G401.6 (cell line): ENCODE measurements at regions not wholly inside any gene's neighbourhood (a gene's known extent, or its start where the extent isn't known, plus 50 kb on each side); places are given as distances from the start of the nearest gene placed in this dataset.
"Not testable (repeated sequence)": the region's sequence is repeated elsewhere in the genome, so short reads cannot be mapped to it uniquely, and the experiment has no call there.

Experiments
- FAIRE-seq: peaks from 2 replicates; lab custom pipeline; 2012; peaks lifted over from hg19 to GRCh38; lab: Jason Lieb, UNC

DNA sequence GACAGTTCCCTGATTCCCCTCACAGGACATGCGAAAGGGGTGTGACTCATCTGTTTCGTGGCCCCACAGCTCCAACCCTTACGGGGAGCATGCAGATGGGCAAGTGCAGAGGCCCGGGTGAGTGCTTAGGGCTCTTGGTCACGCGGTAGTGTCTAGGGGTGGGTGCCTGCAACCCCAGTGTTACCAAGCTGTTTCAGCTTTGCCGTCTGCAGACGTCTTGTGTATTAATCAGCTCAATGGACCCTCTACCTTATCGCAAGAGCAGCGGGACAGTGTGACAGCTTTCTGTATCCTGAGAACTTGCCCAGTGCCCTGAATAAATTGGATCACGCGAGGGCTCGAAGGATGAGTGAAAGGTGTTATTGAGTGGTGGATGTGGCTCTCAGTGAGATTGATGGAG is 816.4 kb upstream of the ANO3 start:
- FAIRE-seq: no peak

DNA sequence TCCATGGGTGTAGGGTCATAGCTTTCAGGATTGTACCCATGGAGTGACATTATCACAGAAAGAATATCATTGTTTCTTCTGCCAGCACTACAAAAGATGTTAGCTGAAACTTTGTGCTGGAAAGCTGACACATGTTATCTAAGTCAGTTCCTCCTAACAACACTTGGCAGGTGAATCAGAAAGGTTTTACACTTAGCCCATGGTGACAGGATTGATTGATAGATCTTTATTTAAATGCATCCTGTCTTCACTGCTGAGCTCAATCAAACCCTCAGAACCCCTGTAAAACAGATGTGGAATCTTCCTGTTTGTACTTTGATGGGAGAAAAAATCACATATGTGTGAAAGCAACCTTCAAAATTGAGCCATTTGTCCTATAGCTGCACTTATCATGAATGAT is 811.5 kb upstream of the ANO3 start:
- FAIRE-seq: no peak

DNA sequence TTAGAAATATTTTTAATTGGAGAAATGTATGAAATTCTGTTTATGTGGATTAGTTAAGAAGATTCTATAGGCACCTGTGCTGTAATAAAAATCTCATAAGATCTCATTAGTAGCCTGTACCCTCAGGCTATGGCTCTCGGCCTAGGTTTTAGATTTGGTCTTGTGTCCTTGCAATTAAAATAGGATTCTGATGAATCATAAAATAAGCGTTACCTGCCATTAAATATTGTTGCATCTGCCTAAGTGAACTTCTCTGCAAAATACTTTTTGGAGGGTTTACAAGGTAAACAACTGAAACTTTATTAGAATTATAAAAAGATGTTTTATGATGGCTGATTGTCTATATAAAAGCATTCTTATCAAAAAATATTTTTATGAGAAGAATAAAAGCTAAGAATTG is 804.1 kb upstream of the ANO3 start:
- no peak for FAIRE-seq

DNA sequence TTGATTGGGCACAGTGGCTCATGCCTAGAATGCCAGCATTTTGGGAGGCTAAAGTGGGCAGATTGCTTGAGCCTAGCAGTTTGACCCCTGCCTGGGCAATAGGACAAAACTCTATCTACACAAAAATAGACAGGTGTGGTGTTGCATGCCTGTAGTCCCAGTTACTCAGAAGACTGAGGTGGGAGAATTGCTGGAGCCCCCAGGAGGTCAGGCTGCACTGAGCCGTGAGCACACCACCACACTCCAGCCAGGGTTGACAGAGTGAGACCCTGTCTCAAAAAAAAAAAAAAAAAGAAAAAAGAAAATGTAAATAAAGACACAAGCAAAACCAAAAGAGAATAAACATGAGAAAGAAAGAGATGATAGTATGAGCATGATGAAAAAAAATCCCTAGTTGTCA is 802.4 kb upstream of the ANO3 start:
- FAIRE-seq: no peak

DNA sequence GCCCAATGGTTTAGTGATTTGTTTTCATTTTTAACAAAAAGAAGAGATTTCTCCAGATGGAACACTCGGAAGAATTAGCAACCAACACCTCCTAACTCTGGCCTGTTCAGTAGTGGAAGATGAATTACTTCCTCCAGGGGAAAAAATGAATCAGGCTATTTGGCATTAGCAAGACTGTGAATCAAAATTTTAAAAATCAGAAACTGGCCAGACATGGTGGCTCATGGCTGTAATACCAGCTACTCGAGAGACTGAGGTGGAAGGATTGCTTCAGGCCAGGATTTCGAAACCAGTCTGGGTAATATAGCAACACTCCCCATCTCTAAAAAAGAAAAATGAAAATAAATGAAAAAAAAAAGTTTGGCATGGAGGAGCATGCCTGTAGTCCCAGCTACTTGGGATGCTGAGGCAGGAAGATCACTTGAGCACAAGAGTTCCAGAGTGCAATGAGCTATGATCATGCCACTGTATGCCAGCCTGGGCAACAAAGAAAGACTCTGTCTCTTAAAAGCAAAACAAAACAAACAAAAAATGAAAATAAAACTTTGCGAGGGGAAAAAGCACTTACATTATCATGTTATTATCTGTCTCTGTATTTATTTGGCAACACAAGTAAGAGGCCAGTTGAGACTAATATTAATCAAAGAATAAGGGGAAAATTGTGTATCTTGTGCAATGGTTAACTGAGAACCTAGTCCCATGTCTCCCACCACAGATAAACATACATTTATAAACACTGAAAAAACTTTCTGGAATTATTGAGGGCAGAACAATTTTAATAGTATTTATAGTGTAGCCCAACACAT is 796.3 kb upstream of the ANO3 start:
- no peak for FAIRE-seq

DNA sequence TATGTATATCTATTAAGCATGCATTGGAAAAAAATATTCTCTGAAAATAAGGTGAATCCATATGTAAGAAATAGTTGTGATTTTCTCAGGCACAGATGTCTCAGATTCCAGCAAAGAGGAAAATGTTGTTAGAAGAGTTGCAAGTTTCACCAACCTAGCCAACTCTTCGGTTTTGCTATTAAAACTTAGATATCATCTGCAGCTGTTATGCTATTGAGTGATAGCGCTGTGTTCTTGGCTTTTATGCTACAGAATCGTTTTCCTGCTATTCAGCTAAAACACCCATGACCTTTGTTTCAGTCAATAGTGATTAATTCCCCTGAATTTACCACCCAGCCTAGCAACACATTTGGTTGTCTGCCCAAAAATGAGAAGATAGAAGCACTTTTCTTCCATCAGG is 795.6 kb upstream of the ANO3 start:
- FAIRE-seq: no peak

DNA sequence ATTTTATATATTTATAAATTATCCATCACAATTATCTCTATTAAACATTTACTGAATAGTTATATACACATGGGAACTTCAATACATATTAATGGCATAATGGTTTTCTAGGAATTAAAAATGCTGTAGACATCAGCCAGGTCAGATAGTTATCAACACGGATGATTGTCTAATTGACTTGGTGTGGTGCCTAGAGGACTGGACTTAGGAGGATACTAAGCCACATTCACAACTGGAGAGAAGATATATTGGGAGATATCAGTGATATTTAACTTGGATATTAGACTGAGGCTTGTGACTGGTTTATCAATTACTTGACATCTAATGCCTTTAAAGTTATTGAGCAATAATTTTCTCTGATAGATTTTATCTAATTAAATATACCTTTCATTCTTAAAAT is 794.5 kb upstream of the ANO3 start:
- no peak for FAIRE-seq

DNA sequence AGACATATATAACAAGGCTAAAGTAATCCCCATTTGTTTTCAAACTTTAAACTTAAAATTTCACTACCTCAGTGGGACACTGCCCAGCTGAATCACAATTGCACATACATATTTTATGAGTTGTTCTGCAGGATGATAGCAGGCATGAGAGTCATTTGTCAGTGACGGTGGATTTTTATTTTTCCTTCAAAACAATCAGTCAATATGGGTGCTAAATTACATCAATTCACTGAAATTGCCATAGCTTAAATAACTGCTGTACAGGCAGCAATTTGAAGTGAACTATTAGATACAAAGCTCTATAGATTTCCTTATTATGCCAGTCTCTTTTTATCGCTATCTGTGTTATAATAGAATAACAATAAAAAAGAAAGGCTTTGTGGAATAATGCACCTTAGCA is 784.6 kb upstream of the ANO3 start:
- no peak for FAIRE-seq

DNA sequence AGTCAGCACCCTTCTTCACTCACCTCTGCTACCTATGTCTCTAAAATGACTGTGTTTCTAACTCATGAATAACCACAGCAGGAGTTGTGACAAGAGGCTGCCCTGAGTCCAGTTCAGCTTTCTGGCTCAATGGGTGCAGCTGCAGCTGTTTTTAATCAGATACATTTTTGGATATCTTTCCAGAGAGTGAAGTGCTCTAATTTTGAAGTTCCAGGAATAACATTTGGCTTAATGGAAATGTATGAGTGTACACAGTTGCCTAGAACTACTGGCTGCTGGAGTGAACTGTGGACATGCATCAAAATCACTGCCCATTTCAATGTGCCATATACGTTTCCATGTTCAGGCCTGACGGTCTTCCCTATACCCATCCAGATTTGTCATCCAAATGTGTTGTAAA is 769.5 kb upstream of the ANO3 start:
- no peak for FAIRE-seq

DNA sequence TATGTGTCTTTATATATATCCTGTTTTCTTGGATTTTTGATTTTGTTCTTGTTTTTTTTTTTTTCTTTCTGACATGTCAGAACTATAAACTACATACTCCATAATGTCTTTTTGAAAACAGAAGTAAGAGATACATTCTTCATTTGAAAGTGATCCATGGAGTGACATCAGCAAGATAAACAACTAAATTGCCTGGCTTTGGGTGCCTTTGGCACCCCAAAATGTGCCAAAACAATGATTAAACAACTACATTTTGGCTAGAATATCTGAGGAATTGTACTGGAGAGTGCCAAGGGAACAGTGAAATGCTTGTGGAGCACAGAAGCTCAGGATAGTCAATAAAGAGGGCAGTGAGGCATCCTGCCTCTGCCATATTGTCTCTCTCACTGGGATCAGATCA is 766.1 kb upstream of the ANO3 start:
- no peak for FAIRE-seq

DNA sequence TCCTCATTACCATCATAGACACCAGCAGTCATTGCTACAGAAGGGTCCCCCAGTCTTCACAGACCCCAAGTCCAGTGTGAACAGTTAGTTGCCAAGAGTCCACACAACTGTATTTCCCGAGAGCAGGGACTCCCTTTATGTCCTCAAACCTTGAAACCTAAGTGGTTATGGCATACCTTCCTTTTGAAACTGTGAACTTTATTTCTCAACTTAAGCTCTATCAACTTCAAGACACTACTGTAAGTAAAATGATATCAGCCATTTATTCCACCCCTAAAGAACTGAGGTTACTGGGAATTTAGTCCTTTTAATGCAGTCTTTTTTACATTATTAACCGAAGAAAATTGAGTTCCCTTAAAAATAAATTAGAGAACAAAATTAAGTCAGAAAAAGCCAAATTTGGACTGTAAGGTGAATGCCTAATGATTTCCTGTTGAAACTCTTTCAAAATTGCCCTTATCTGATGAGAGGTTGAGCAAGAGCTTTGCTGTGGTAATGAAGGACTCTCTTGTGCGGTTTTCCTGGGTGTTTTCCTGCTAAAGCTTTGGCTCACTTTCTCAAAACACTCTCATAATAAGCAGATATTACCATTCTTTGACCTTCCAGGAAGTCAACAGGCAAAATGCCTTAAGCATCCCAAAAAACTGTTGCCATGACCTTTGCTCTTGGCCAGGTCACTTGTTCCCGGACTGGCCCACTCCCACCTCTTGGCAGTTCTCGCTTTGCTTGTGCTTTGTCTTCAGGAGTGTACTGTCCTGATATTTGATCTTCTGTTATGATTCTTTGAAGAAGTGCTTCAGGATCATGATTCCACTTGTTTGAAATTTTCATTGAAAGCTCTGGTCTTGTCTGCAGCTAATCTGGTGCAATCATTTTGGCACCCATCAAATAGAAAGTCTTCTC is 765.4 kb upstream of the ANO3 start:
- FAIRE-seq: no peak

DNA sequence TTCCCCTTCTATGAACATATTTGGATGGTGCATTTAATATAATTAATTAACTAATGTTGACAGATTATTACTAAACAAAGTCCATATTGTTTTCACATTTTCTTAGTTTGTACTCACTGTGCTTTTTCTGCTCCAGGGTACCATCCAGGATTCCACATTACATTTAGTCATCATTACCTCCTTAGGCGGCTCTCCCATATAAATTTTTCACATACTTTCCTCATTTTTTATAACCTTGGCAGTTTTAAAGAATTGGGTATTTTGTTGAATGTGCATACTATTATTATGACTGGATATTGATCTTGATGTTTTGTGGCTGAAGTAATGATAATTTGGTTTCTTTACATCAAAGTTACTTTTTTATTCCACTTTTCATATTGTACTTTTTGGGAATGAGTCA is 755.6 kb upstream of the ANO3 start:
- no peak for FAIRE-seq

DNA sequence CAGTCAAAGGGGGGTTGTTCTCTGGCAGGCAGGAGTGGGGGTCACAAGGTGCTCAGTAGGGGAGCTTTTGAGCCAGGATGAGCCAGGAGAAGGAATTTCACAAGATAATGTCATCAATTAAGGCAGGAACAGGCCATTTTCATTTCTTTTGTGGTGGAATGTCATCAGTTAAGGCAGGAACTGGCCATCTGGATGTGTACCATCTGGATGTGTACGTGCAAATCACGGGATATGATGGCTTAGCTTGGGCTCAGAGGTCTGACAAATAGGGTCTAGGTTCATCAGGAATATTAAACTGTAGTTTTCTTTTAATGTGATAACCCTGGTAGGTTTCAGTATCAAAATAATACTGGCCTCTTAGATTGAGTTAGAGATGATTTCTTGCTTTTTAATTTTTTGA is 752.4 kb upstream of the ANO3 start:
- FAIRE-seq: not testable (repeated sequence)

DNA sequence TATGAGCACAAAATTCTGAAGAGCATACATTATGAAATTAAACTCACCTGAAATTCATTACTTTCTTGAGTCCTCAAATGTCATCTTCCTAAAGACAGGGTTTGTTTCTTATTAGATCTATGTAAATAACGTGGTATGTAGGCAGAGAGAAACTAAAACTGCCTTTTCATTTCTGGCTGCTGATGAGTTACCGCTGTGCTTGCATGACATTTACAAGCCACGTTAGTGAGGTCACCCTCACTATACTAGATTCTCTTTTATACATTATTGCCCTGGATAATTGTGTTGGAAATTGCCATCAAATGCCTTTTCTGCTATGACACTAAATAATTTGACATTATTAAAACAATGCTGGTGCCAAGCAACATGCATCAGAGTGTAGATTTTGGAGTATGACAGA is 748.3 kb upstream of the ANO3 start:
- no peak for FAIRE-seq

DNA sequence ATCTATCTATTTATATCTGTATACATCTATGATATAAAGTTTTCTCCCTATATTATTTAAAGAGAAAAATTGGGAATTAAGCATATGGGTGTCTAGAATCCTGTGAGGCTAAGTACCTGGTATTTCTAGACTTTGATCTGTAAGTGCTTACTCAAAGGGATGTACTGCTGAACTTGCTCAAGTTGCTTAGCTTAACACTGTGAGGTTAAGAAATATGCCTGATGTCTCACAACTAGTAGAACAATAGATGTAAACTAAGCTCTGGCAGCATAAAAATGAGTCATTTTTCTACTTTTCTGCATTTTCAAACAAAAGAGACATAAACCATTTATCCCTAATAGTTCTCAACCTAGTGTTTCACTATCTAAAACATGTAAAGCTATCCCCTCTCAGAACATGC is 744.4 kb upstream of the ANO3 start:
- FAIRE-seq: no peak

DNA sequence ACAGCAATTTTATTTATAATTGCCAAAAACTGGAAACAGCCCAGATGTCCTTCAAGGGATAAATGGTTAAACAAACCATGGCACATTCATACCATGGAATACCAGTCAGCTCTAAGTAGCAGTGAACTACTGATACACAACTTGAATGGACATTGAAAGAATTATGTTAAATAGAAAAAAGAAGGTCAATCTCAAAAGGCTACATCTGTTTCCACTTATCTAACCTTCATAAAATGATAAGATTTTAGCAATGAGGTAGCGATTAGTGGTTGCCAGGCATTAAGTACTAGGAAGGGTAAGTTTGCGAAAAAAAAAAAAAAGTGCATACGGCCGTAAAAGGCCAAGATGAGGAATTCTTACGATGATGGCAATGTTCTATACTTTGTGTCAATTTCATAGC is 738.7 kb upstream of the ANO3 start:
- FAIRE-seq: no peak

DNA sequence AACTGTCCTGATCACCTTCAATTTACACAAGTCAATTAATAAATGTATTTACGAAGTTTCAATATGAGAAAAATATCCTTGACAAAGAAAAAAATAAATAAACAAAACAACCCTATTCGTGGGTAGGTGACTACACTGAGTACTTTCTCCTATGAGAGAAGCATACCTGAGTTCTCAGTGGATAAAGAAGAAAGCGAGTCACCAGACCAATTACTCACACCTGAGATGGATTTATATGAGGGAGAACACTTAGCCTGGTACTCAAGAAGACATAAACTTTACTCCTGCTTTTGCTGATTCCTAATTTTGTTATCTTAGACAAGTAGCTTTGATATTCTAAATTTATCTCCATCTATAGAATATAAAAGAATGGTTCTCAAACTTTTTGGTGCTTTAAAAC is 735.2 kb upstream of the ANO3 start:
- FAIRE-seq: no peak

DNA sequence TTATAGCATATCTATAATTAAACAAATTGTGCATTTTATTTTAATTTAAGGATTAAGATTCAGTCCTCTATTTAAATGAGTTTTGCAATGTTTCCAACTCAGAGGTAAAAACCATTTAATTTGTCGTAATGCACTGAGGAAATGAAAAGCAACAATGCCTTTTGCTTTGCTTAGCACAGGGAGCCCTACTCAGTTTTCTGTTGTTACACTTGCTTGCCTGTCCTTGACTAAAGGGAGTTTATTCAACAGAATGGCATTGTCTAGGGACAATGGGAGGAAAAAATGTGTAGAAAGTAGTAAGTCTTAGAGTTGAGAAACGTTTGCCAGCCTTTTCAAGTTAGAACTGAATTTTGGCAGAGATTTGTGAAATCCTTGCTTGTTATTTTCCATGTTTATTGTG is 734.2 kb upstream of the ANO3 start:
- no peak for FAIRE-seq

DNA sequence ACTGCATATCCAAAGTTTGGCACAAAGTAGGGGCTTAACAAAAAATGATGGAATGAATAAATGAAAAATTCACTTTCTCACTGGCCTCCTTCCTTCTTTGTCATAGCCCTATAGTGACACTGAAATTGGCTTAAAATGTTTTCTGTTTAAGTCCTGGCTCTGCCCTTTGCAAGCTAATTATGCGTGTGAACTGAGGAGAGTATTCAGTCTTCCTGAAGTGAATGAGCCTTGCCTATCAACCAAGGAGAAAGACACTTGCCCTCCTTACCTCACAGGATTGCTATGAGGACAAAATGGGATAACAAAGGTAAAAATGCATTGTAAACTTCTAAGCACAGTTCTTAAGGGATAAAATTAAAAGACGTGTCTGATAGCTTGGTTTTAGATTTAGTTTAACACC is 729.8 kb upstream of the ANO3 start:
- no peak for FAIRE-seq

DNA sequence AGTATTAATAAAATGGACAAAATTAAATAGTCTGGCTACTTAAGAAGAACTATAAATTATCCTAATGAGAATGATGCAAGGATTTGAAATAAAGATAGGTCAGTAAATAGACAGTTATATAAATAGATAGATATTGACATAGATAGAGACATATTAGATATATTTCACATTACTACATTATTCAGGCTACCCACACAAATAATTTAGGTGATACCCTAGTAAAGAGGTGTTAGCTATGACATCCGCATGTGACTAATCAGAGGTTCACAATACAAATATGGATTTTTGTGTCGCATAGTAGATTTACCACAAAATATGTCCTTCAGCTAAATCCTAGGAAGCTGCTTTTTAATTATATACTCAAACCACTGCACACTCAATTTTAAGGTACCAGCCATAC is 729.0 kb upstream of the ANO3 start:
- FAIRE-seq: no peak

DNA sequence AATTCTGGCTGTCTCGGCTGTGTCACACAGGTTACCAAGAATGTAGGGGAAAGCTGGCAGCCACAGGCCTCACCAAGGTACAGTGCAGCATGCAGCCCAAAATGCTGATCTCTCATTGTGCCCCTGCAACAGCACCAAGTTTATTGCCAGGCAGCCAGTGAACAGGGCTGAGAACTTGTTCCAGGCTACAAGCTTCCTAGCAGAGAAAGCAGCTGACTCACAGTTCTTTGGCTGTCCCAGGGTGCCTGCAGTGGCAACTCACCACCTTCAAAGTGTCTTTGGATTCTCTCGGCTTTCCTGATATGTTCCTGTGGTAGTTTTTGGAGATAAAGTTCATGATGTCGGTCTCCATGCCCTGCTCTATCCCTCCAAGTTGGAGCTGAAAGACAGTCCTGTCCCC is 719.1 kb upstream of the ANO3 start:
- no peak for FAIRE-seq

DNA sequence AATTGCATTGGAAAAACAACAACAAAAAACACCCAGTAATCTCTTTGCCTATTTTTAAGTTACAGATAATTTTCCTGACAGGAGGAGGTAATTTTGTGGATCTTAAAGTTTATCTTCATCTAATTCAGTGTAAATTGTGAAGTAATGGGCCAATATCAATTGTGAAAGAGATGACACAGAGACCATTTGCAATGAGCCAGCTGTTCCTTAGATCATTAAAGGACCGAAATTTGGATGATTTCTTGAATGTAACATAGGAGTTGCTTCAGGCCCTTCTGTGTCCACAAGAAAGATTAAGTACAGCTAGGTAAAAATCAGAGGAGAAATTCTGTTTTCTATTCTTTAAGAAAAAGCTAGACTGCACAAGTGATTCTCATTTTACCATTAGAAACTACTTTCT is 718.5 kb upstream of the ANO3 start:
- FAIRE-seq: no peak

DNA sequence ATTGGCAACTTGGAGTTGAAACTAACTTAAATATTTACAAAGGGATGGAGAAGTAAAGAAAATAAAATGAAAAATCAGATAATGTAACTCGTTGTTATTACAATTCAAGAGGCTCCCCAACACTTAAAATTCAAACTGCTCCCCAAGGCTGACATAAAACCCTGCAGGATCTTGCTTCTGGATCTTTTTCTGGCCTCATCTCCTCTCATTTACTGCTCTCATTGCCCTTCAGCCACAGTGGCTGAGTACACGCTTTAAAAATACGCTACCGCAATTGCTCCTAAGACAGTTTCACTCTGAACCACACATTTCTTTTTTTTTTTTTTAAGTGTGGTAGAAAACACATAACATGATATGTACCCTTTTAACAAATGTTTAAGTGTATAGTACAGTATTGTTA is 718.1 kb upstream of the ANO3 start:
- no peak for FAIRE-seq

DNA sequence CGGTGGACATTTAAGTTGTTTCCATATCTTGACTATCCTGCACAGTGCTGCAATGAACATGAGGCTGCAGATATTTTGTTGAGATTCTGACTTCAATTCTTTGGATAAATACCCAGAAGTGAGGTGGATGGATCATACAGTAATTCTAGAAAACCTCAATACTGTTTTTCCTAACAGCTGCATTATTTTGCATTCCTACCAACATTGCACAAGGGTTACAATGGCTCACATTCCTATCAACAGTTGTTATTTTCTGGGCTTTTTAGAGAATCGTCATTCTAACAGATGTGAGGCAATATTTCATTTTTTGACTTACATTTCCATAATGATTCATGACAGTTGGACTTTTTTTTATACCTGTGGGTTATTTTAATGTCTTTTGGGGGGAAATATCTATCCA is 716.9 kb upstream of the ANO3 start:
- FAIRE-seq: no peak
